ENCODE measurements at regions not wholly inside any gene's neighbourhood (a gene's known extent, or its start where the extent isn't known, plus 50 kb on each side); places are given as distances from the start of the nearest gene placed in this dataset.

DNA sequence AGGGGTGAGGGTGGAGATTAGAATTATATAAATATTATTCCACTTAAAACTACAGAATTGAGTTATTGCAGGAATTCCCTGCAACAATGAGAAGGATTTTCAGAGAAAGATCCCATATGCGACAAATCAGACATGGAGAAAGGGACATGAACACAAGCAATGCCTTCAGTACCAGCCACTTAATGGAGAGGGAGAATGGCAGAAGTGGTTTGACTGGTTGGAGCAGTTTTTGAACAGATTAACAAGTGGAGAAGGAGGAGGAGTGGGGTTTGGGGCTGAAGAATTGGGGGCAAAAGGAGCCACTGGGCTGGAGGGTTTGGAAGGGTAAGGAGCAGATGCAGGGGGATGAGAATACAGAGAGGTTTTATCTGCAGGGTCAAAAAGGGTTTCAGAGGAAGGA lies 620.9 kb upstream of the PTPRD start:
- TF ChIP-seq, protein P1, sequence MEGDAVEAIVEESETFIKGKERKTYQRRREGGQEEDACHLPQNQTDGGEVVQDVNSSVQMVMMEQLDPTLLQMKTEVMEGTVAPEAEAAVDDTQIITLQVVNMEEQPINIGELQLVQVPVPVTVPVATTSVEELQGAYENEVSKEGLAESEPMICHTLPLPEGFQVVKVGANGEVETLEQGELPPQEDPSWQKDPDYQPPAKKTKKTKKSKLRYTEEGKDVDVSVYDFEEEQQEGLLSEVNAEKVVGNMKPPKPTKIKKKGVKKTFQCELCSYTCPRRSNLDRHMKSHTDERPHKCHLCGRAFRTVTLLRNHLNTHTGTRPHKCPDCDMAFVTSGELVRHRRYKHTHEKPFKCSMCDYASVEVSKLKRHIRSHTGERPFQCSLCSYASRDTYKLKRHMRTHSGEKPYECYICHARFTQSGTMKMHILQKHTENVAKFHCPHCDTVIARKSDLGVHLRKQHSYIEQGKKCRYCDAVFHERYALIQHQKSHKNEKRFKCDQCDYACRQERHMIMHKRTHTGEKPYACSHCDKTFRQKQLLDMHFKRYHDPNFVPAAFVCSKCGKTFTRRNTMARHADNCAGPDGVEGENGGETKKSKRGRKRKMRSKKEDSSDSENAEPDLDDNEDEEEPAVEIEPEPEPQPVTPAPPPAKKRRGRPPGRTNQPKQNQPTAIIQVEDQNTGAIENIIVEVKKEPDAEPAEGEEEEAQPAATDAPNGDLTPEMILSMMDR (IDR thresholded peaks at IDR 0.05), result no peak
- TF ChIP-seq POLR2A (IDR thresholded peaks at IDR 0.05), result no peak

Measured in heart left ventricle (tissue), 13 donors.